ENCODE measurements at regions not wholly inside any gene's neighbourhood (a gene's known extent, or its start where the extent isn't known, plus 50 kb on each side); places are given as distances from the start of the nearest gene placed in this dataset.

DNA sequence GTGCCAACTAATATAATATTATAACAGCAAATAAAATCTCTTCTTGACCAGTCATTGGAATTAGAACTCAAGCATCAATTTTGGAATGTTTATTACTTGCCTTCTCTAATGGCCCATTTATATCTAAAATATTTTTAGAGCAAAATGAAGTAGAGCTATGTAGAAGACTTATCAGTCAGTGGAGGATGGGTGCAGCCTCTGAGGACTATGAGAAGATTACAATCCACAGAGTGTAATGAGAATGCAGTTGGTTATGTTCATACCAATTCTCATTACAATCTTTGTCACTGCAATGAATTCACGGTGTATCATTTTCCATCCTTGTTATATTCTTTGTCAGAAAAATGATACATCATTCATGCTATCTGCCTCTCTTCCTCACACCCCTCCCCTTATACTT lies 878.1 kb downstream of the CENPC start:
- no peak for DNase-seq

DNA sequence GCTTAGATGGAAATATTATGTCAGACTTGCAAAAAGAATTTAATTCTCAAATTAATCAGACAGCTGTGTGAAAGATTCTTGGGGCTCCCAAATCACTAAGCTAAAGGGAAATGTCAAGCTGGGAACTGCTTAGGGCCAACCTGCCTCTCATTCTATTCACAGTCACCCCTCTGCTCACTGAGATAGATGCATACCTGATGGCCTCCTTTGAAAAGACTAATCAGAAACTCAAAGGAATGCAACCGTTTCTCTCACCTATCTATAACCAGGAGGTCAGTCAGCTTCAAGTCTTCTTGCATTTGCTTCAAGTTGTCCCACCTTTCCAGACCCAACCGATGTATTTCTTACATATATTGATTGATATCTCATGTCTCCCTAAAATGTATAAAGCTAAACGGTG lies 882.7 kb downstream of the CENPC start:
- DNase-seq: no peak

DNA sequence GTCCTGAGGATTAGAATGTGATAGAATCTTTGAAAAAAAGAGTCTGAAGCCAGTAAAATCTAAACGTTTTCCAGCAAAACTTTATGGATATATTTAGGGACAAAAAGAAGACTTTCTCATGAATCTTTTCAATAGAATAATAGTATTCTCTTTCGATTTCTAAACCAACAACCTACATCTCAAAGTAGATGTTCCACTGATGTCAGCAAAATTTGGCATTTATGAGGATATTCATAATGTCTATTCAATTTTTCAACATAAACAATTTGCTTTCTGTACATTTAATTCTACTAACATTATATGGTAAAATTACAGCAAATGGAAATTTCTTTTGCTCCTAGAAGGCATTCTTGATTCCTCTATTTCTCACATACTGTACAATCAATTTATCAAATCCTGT lies 886.5 kb downstream of the CENPC start:
- no peak for DNase-seq

- DNase-seq: no peak
Measured at GRCh38 chr4:66655505-66655904, 889.8 kb downstream of the CENPC start.

- no peak for DNase-seq
Measured at GRCh38 chr4:66653937-66654336, 891.4 kb downstream of the CENPC start.

DNA sequence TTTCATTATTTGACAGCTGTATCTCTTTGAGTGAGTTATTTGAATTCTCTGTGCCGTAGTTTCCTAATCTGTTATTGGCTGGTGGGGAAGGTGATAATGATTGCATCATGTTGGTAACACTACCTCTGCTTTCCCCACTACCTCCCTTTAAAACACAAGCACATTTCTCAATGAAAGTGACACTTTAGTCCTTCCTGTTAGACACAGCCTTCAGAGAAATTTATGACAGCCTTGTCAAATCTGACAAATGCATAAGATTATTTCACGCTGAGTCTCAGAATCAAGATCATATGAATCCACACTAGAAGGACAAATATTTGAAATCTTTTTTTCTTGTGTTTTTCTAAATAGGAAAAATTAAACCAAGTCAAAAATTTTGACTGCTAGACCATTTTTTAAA lies 896.1 kb downstream of the CENPC start:
- DNase-seq: no peak

DNA sequence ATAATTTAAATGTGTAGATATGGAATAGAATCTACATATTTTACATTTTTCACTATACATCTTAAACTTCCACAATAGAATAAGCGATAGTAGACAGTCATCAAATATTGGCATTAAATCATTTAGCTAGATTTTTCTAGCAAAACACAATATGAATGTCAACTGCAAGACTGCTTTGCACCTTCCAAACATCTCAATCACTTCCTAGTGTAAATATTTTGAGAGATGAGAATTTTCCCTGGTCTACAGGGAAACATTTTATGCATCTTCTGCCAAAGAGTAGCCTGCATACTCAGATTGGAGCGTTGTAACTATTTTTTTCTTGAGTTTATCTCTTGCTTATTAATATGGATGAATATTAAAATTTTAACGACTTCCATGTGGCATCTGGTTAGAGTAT lies 897.4 kb downstream of the CENPC start:
- DNase-seq: no peak

GRCh38 chr4:66647476-66647875 lies 897.8 kb downstream of the CENPC start:
- DNase-seq: no peak

DNA sequence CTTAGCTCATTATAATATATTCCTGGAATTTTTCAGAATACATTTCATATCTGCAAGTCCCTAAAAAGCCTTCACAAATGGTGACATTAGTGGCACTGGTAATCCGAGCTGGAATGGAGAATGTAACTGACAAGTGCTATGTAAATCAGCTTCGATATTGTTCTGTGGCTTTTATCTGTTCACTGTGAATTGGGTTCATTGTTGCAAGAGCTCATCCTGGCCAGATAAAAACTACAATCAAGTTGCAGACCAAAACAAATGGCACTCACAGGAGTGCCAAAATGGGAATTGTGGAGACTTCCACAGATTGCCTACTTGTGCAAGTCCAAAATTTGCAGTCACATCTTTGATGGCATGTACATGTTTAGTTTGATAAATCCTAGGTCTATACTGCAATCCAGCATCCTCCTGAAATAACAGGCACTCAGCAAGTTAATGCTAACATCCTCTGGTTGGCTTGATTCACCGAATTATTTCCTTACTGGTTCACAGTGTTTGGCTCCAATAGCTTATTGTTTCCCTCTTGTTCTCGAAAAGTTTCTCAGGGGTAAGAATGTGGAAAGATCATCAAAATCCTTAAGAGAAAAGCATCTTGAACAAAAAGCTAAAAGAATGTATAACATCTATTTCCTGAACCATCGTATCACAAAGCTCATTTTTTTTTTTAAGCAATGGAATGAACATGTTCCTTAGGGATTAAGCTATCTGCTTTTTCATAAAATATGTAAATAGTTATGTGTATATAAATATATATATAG lies 904.9 kb downstream of the CENPC start:
- DNase-seq: no peak

DNA sequence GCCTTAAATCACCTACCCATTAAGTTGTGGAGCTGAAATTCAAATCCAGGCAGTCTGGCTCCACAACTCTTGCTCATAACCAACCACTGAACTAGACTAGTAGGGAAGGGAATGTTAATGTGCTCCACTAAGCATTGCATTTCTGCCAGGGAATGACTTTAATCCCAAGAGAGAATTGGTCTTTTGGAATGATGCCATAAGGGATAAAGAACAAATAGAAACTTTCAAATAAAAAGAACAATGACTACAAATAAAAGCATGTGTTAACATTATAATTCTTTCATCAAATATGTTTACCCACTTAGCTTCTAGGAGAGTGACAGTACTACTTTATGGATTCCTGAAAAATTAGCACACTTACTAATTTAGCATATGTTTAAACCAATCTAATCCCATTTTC lies 905.9 kb downstream of the CENPC start:
- no peak for DNase-seq

DNA sequence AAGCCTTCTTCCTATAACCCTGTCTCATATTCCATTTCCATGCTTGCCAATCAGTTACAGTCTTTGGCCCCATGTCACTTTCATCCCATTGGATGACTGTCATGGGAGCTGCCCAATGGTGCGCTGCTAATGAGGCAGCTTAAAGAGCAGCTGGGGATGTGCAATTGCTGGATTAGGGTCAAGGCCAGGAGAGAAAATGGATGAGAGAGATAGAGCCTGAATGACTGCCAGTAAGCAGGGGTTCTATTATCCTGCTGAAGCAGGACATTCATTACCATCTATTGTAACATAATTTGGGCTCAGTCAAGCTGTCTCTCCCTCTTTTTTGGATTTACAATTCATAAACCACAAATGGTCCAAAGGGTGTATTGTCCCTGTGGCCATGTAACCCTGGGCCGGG lies 909.0 kb downstream of the CENPC start:
- no peak for DNase-seq

GRCh38 chr4:66633477-66633876 lies 911.8 kb downstream of the CENPC start:
- no peak for DNase-seq

- DNase-seq: no peak
Measured at GRCh38 chr4:66629927-66630326, 915.4 kb downstream of the CENPC start.

DNA sequence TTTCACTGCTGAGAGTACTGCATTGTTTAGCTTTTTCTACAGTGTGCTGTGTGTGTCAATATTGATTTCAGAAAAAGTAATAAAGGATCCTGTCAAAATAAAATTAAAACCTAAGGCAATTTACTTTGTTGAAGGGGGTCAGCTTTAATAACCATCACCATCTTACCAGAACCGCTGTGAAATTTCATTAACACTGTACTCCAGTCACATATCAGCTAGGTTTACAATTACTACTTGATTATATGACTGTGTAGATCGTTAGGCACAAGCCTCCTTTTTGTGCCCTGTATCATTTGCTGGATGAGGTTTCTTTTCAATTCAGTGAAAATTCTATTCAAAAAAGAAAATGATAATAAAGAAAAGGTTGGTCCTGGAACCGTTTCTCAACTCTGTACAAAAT lies 917.2 kb downstream of the CENPC start:
- no peak for DNase-seq

GRCh38 chr4:66625480-66625879 lies 919.8 kb downstream of the CENPC start:
- no peak for DNase-seq

DNA sequence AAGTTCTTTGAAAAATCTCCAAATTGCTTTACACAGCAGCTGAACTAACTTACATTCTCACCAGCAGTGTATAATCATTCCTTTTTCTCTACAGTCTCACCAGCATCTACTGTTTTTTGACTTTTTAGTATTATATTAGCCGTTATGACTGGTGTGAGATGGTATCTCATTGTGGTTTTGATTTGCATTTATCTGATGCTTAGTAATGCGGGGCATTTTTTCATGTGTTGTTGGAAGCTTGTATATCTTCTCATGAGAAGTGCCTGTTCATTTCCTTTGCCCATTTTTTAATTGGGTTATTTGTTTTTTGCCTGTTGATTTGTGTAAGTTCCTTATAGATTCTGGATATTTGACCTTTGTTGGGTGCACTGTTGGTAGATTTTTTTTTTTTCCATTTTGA lies 931.7 kb downstream of the CENPC start:
- no peak for DNase-seq

- no peak for DNase-seq
Measured at GRCh38 chr4:66609014-66609413, 936.3 kb downstream of the CENPC start.

DNA sequence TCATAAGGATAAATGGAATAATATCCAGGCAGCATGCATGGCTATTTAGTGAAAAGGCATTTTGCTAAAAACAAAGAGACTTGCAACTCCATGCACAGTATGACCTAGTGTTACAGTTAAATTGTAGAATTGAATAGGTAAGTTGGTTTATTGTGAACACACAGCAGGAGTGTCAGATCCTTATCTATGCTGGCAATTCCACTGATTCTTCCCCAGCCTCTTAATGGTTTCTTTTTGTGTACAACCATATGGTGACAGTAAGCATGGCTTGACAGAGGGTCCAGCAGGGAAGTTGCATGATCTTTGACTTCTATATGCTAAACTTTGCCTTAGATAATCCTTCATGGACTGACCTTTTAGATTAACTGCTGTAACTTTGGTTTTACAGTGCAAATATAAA lies 936.6 kb upstream of the EPHA5 start:
- DNase-seq: no peak

DNA sequence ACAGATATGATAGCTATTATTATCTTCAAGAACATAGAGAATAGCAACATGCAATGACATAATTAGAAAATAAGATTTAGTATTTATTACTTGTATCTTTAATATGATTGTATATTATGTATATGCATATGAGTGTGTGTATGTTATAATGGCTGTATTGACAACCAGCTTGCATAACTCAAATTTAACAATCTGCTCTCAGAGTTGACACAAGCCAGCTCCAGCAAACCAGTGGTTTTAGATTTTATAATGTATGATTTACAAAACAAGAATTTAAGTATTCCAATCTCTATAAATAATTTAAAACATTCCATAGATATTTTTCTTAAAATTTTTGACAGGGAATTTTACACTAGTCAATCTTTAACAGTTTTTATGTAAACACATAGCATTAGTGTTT lies 935.9 kb upstream of the EPHA5 start:
- no peak for DNase-seq

GRCh38 chr4:66604192-66604591 lies 933.9 kb upstream of the EPHA5 start:
- DNase-seq: no peak

GRCh38 chr4:66602622-66603021 lies 932.3 kb upstream of the EPHA5 start:
- no peak for DNase-seq

GRCh38 chr4:66591968-66592367 lies 921.7 kb upstream of the EPHA5 start:
- no peak for DNase-seq

DNA sequence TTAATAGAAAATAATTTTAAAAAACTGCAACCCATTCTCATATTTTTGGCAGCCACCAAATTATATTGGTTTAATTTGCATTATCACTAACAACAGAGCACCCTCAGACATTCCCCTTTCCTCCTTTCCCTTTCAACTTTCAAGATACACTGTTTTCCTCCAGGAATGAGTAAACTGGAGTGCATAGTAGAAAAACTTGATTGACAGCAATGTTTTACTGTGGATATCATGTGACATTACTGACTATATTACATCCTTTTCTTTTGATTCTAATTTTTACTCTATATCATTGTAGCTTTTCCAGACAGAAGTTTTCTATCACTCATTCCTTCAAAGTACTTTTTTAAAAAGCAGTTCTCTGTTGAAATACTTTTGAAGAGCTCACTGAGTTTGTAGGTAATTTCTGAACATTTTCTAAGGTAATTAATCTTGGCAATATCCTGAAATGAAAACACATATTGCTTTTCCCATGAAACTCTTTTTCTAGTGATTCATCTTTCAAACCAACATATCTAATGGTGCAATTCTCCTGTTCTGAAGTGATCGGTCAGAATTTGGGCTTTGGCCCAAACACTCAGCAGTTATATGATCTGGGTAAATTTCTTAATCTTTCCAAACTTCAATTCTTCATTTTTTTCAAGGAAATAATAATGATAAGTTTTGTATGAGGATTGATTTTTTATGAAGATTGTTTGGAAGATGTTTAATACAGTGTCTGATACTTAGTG lies 920.4 kb upstream of the EPHA5 start:
- DNase-seq: no peak

DNA sequence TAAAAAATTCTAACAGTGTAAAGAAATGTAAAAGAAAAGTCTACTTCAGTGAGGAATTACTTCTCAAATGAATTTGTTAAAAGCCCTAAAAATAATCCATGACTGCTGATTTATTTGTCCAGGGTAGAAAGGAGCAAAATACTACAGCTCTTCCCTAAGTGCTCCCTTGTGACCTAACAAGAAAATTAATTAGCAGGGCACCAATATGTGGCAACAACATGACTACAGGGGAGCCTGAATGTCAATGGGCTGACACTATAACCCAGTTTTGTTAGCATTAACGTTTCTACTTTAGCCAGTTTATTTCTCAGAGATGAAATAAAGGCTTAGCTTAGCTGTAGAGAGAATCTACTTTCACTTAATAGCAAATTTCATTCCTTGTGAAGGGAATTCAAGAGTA lies 918.9 kb upstream of the EPHA5 start:
- no peak for DNase-seq

GRCh38 chr4:66585767-66586166 lies 915.5 kb upstream of the EPHA5 start:
- DNase-seq: no peak

Measured in CD4-positive, alpha-beta T cell treated with Interleukin-10 for 1 hour (primary cell).